ENCODE measurements at regions not wholly inside any gene's neighbourhood (a gene's known extent, or its start where the extent isn't known, plus 50 kb on each side); places are given as distances from the start of the nearest gene placed in this dataset.
A peak's percentile ranks its signal among the peaks of the same experiment; 100 is the strongest.

- DNase-seq: no peak
Observed at GRCh38 chr2:575030-575726, 102.0 kb downstream of the TMEM18 start.

GRCh38 chr2:573805-574392 is 103.3 kb downstream of the TMEM18 start:
- no peak for DNase-seq

- no peak for DNase-seq
Observed at GRCh38 chr2:573025-573424, 104.2 kb downstream of the TMEM18 start.

- no peak for DNase-seq
Observed at GRCh38 chr2:569681-570080, 107.5 kb downstream of the TMEM18 start.

DNA sequence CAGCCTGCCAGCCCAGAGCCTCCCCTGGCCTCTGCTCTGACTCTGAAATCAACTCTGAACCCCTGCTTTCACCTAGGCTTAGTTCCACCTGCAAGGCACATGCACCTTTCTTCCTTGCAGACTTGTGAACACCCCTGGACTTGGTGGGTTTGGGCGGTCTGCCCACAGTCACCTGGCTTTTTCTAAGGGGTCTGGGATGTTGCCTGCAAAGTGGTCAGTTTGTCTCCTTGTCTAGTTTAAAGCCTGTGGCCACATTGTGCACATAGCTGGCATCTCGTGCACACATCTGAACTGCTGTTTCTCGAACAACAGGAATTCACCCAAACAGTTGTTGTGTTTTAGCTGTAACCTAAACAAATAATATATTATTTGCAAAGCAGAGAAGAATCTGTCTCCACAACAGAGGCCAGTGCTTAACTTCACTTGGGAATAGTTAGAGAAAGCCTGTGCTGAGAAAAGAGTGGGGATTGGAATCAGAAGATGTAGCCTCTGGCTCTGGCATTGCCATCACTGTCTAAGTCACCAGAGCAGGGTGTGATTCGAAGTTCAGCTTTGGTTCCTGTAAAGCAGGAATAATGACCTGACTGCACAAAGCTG is 108.5 kb downstream of the TMEM18 start:
- no peak for DNase-seq

GRCh38 chr2:567865-568638 is 109.2 kb downstream of the TMEM18 start:
- peak in 1 of 3 experiments; percentile 20 for DNase-seq

GRCh38 chr2:567496-567864 is 109.7 kb downstream of the TMEM18 start:
- no peak for DNase-seq

GRCh38 chr2:566379-567313 is 110.6 kb downstream of the TMEM18 start:
- DNase-seq: no peak

DNA sequence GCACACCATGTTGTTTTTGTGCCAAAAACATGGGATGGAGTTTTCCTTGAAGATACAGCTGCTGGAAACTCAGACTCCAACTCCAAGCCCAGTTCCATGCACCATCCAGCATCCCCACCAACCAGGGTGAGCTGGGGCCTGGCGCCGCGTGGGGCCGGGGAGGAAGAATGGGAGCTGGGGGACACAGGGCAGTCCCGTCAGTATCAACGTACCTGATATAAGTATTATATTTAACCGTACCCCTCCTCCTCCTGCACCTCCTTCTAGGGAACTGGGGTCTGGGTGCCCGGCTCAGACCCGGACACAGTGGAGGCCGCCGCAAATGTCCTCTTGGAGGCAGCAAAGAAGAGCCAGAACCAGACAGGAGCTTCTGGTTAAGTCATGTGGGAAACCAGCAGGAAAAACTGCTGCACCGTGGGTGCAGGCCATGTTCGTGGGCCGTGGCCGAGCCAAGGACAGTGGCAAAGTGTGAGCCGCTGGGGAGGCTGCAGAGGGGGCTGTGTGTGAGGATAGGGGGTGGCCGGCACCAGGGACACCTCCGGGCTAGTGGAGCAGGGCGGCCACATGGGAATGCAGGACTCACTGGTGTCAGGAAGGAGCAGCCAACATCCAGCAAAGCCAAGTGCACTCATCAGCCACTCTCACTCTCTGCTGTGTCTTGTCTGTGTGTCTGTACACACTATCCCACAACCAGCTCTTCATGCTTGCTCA is 112.6 kb downstream of the TMEM18 start:
- DNase-seq: no peak

- no peak for DNase-seq
Observed at GRCh38 chr2:563512-563911, 113.7 kb downstream of the TMEM18 start.

GRCh38 chr2:562391-563364 is 114.5 kb downstream of the TMEM18 start:
- DNase-seq: no peak

DNA sequence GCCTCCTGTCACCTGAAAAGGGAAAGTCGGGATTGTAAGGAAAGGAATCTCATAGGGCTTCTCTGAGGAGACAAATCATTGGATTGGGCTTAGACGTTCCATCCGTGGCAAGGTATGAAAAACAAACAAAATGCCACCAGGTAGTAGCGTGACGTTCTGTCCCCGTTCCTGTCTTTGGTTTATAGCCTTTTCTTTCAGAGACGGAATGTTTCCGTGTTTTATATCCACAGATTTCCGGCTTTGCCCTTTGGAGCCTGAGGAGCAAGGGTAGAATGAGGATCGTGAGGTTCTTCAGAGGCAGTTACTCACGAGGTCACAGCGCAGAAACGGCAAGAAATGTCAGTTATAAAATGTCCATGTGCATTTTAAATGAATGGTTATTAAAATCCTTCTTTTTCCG is 118.3 kb downstream of the TMEM18 start:
- no peak for DNase-seq

DNA sequence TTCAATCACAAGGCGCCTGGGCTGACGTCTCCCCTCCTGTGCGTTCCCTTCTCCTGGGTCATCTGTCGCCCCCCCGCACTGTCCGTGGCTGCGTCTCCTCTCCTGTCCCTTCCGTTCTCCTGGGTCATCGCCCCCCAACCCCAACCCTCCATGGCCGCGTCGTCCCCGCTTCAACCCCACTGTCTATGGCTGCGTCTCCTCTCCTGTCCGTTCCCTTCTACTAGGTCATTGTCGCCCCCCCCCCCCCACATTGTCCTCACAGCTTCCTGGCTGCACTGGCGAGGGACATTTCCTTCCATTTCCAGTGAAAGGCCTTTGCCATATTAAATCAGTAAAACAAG is 118.9 kb downstream of the TMEM18 start:
- no peak for DNase-seq

GRCh38 chr2:557635-558301 is 119.4 kb downstream of the TMEM18 start:
- DNase-seq: peak in 2 of 3 experiments; percentile 14 to 47

DNA sequence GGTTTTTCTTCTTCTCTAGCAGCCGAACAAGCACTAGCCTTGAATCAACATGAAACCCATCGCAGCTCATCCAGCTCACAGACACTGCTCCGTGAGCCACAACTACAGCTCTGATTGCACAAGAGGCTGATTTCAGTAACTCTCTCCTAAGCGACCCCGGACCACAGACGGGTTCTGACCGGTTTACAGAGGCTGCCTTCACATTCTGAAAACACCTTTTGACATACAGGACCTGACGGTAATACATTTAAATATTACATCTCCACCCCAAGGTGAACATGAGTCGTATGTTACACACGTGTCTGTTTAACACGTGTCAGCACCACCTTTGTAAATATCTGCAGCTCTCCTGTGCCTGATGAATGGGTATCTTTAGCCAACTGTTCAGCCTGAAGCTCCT is 120.7 kb downstream of the TMEM18 start:
- DNase-seq: no peak

- DNase-seq: no peak
Observed at GRCh38 chr2:555164-555922, 121.9 kb downstream of the TMEM18 start.

GRCh38 chr2:554444-554843 is 122.8 kb downstream of the TMEM18 start:
- DNase-seq: no peak

- no peak for DNase-seq
Observed at GRCh38 chr2:552906-553305, 124.3 kb downstream of the TMEM18 start.

DNA sequence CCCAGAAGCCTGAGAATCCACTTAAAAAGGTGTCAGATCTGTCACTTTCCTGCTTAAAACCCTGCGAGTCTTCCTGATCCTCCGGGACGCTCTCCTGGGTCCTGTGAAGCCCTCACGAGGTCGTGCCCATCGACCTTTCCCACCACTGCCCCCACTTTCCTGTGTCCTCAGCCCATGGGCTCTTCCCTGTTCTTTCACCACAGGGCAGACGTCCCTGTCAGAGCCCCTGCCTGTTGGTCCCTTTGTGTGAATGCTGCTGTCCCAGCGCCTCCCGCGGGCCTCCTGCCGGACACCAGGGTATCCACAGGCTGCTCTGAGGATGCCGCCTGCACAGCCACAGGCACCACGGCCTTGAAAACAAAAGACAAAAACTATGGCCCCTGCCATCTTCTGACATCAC is 125.6 kb downstream of the TMEM18 start:
- DNase-seq: no peak
